Renal pelvis (tissue), 1 donor: ENCODE measurements at regions not wholly inside any gene's neighbourhood (a gene's known extent, or its start where the extent isn't known, plus 50 kb on each side); places are given as distances from the start of the nearest gene placed in this dataset.

Source experiments
- DNase-seq: peaks from one replicate; pipeline ENCODE4 v3.0.0-alpha.2; 2013

- DNase-seq, result no peak
Measured at GRCh38 chr2:71842744-71843143, 304.9 kb downstream of the CYP26B1 start.

- no peak for DNase-seq
Measured at GRCh38 chr2:71839826-71840225, 307.8 kb downstream of the CYP26B1 start.

GRCh38 chr2:71834796-71835195, 312.9 kb downstream of the CYP26B1 start:
- no peak for DNase-seq

DNA sequence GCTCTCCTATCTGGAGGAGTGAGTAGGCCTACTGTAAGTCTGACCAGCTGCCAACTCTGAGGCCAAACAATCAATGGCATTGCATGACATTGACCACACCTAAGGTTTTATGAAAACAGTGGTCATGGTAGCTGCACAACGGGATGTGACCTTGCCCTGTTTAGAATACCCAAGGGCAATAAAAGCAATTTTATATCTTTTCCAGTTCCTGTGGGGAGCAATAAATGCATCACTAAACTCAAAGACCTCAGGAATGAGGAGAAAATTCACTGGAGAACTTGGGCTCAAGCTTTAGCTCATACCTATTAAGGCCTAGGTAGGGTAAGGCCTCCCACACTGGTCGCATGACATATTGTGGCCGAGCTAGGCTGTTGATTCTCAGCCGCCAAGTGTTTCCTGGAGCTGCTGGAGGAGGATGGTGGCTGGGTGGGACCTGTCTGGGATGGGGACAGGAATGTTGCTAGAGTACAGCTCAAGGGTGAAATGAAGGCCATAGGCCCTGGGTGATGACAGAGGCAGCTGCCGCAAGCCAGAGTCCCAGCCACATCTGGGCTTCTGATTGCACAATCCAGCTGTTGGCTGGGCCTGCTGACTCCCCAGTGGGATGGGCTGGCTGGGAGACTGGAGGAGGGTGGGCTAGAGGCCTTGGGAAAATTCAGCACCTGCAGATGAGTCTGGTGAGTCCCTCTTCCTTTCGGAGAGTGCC, 313.7 kb downstream of the CYP26B1 start:
- no peak for DNase-seq

DNA sequence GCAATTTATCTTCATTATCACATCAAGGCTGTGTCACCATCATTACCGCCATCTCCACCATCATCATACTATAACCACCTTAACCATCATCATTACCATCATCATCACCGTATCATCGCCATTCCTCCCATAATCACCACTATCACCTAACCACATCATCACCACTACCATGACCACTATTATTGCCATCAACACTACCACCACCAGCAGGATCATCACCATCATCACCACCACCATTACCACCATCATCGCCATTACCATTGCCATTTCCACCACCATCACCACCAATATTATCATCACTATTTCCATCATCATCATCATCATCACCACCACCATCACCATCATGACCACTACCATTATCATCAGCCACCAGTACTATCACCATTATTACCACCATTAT, 314.4 kb downstream of the CYP26B1 start:
- no peak for DNase-seq

DNA sequence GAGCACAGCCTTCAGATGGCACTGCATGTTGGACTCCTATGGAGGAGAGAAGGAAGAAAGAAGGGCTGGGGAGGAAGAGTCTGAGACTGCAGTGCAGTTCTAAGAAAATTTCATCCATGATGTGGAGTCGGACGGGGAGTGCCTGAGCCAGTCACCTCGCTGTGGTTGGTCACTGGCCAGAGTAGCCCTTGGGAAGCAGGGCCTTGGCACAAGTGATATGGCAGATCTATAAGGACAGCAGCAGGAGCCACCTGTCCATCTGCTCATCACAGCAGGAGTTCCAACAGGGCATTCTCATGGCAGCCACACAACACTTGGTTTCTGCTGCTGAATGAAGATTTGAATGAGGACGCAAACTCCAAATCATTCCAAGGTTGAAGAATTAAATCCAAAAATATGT, 314.8 kb downstream of the CYP26B1 start:
- no peak for DNase-seq

- no peak for DNase-seq
Measured at GRCh38 chr2:71832388-71832787, 315.3 kb downstream of the CYP26B1 start.

GRCh38 chr2:71831193-71831577, 316.5 kb downstream of the CYP26B1 start:
- no peak for DNase-seq

GRCh38 chr2:71830497-71831192, 317.0 kb downstream of the CYP26B1 start:
- no peak for DNase-seq

GRCh38 chr2:71829008-71829407, 318.7 kb downstream of the CYP26B1 start:
- no peak for DNase-seq

DNA sequence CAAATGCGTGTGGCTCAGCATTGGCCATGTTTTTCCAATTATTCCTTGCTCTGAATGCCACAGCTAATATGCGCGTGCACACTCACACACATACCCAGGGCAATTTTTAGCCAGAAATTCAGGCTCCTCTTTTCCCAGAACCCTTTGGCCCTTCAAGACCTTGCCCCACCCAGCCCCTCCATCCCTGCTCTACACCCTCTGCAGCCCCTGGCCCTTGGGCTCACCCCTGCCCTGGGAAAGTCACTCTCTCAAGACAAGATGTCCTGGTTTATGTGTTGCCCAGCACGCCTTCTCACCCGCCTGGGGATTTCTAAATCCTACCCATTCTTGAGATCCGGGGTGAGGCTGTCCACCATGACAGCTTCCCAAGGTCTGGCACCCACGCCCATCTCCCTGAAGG, 319.7 kb downstream of the CYP26B1 start:
- DNase-seq, result no peak

DNA sequence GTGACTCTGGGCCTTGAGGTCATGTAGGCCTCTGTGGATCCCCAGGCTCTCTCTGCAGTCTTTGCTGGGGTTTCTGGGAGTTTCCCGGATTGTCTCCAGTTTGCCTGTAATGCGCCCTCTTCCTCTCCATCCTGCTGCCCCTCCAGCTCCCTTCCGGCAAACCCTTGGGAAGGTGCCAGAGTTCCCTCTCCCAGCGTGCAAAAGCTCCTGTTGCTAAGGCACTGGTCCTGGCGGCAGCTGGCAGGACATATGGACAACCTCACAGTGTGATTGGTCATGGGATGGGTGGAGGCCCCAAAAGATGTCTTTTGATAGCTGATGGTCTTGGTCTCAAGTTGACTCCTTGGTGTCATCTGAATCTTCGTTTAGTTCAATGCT, 320.1 kb downstream of the CYP26B1 start:
- no peak for DNase-seq

GRCh38 chr2:71826826-71827523, 320.7 kb downstream of the CYP26B1 start:
- DNase-seq, result no peak

GRCh38 chr2:71826299-71826698, 321.4 kb downstream of the CYP26B1 start:
- no peak for DNase-seq

DNA sequence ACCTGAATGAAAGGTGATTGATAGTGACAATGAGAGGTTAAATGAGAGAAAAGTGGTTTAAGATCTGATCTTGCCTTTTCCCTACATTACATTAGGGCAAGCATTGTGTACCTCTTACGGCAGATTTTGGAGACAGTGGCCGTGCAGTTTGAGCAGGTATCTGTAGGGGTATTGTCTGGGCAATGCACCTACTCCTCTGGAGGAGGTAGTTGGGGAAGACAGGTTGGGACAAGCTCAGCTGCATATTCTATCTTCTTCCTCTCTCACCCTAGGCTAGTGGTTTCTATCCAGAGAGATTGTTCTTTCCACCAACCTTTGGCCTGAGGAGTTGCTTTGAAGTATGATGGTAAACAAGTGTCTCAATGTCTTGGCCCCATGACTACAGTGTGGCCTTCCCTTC, 323.2 kb downstream of the CYP26B1 start:
- no peak for DNase-seq

GRCh38 chr2:71823526-71823925, 324.1 kb downstream of the CYP26B1 start:
- no peak for DNase-seq

- no peak for DNase-seq
Measured at GRCh38 chr2:71822463-71822862, 325.2 kb downstream of the CYP26B1 start.

DNA sequence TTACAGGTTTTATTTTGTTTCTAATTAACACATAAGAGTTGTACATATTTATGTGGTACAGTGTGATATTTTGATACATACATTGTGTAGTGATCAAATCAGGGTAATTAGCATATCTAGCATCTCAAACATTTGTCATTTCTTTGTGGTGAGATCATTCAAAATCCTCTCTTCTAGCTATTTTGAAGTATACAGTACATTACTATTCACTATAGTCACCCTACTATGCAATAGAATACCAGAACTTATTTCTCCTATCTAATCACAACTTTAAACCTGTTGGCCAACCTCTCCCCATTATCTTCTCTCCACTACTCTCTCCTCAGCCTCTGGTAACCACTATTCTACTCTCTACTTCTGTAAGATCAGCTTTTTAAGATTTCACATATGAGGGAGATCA, 325.8 kb downstream of the CYP26B1 start:
- no peak for DNase-seq

GRCh38 chr2:71816815-71817214, 330.8 kb downstream of the CYP26B1 start:
- DNase-seq, result no peak

- DNase-seq, result no peak
Measured at GRCh38 chr2:71815701-71816474, 331.8 kb downstream of the CYP26B1 start.

DNA sequence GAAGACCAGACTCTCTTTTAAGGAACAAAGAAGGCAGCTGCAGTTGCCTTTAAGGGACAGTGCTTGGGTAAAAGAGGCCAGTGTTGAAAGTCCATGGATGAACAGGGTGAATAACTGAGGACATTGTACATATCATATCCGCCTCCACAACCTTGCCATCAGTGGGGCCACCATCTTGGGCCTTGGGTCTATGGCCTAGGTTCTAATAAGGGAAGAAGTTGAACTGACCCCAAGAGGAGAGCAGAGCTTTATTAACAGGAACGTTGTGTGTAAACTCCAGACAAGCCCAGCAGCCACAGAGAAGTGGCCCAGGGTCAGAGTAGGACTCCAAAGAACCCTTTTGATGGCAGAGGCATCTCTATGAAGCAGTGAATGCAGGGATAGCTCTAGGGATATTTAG, 332.8 kb downstream of the CYP26B1 start:
- no peak for DNase-seq

GRCh38 chr2:71813807-71814470, 333.7 kb downstream of the CYP26B1 start:
- DNase-seq, result no peak
